ENCODE measurements at regions not wholly inside any gene's neighbourhood (a gene's known extent, or its start where the extent isn't known, plus 50 kb on each side); places are given as distances from the start of the nearest gene placed in this dataset.

GRCh38 chr18:56316727-56317126 lies 321.7 kb downstream of the TXNL1 start:
- DNase-seq (ENCODE audit: low read depth): no peak

GRCh38 chr18:56315363-56315762 lies 323.0 kb downstream of the TXNL1 start:
- no peak for DNase-seq (ENCODE audit: low read depth)

GRCh38 chr18:56314396-56314795 lies 324.0 kb downstream of the TXNL1 start:
- DNase-seq (ENCODE audit: low read depth): peak; percentile 31

GRCh38 chr18:56312551-56313335 lies 325.6 kb downstream of the TXNL1 start:
- DNase-seq (ENCODE audit: low read depth): no peak

- DNase-seq (ENCODE audit: low read depth): no peak
Measured at GRCh38 chr18:56309104-56309503, 329.3 kb downstream of the TXNL1 start.

GRCh38 chr18:56307354-56308170 lies 330.8 kb downstream of the TXNL1 start:
- DNase-seq (ENCODE audit: low read depth): no peak

- DNase-seq (ENCODE audit: low read depth): no peak
Measured at GRCh38 chr18:56306797-56307196, 331.6 kb downstream of the TXNL1 start.

- DNase-seq (ENCODE audit: low read depth): no peak
Measured at GRCh38 chr18:56305583-56305982, 332.8 kb downstream of the TXNL1 start.

GRCh38 chr18:56302156-56302555 lies 336.2 kb downstream of the TXNL1 start:
- no peak for DNase-seq (ENCODE audit: low read depth)

- no peak for DNase-seq (ENCODE audit: low read depth)
Measured at GRCh38 chr18:56299740-56300139, 338.7 kb downstream of the TXNL1 start.

GRCh38 chr18:56298935-56299334 lies 339.5 kb downstream of the TXNL1 start:
- peak; percentile 88 for DNase-seq (ENCODE audit: low read depth)

- DNase-seq (ENCODE audit: low read depth): no peak
Measured at GRCh38 chr18:56296381-56296780, 342.0 kb downstream of the TXNL1 start.

- no peak for DNase-seq (ENCODE audit: low read depth)
Measured at GRCh38 chr18:56294484-56295183, 343.8 kb downstream of the TXNL1 start.

- DNase-seq (ENCODE audit: low read depth): no peak
Measured at GRCh38 chr18:56291294-56291693, 347.1 kb downstream of the TXNL1 start.

GRCh38 chr18:56289381-56289780 lies 349.0 kb downstream of the TXNL1 start:
- DNase-seq (ENCODE audit: low read depth): no peak

- peak; percentile 57 for DNase-seq (ENCODE audit: low read depth)
Measured at GRCh38 chr18:56286775-56287325, 351.5 kb downstream of the TXNL1 start.

- DNase-seq (ENCODE audit: low read depth): no peak
Measured at GRCh38 chr18:56285387-56286065, 352.9 kb downstream of the TXNL1 start.

GRCh38 chr18:56284319-56284718 lies 354.1 kb downstream of the TXNL1 start:
- no peak for DNase-seq (ENCODE audit: low read depth)

- DNase-seq (ENCODE audit: low read depth): no peak
Measured at GRCh38 chr18:56283316-56283715, 355.1 kb downstream of the TXNL1 start.

GRCh38 chr18:56282234-56283104 lies 355.9 kb downstream of the TXNL1 start:
- no peak for DNase-seq (ENCODE audit: low read depth)

Data from LHCN-M2 (cell line).